Activated B cell treated with CpG ODN at 0.5 μM for 24 hours (primary cell): ENCODE measurements at regions not wholly inside any gene's neighbourhood (a gene's known extent, or its start where the extent isn't known, plus 50 kb on each side); places are given as distances from the start of the nearest gene placed in this dataset.
"Not testable (repeated sequence)": the region's sequence is repeated elsewhere in the genome, so short reads cannot be mapped to it uniquely, and the experiment has no call there.

Experiments used
- ATAC-seq: fragments of 200-7000 bp; cut with Tn5 transposase; one replicate; pipeline ENCODE4 v1.10.0; 2021; ENCODE audit warnings: low read depth, mild to moderate bottlenecking, moderate library complexity
- CTCF ChIA-PET: fragments of 350-600 bp; sonication (Branson Sonifier 250); formaldehyde crosslinking; loops from one replicate; lab custom pipeline; 2021; ENCODE audit warnings: antibody characterized with exemption; lab: Charles Lee
- POLR2A ChIA-PET: fragments of 350-600 bp; sonication (Branson Sonifier 250); formaldehyde crosslinking; loops from one replicate; lab custom pipeline; 2021; ENCODE audit warnings: antibody characterized with exemption; lab: Charles Lee
- DNase-seq: peaks from one replicate; pipeline ENCODE4 v3.0.0; 2022
- H3K27ac Mint-ChIP-seq: one replicate; pipeline ENCODE4 v1.8.0; 2020; ENCODE audit warnings: mixed read lengths
- H3K27me3 Mint-ChIP-seq: one replicate; pipeline ENCODE4 v1.8.0; 2021; ENCODE audit warnings: mixed read lengths
- H3K36me3 Mint-ChIP-seq: one replicate; pipeline ENCODE4 v1.8.0; 2021; ENCODE audit warnings: low read depth, mixed read lengths
- H3K4me1 Mint-ChIP-seq: one replicate; pipeline ENCODE4 v1.8.0; 2021; ENCODE audit warnings: mixed read lengths
- H3K4me3 Mint-ChIP-seq: one replicate; pipeline ENCODE4 v1.8.0; 2020; ENCODE audit warnings: mild to moderate bottlenecking, mixed read lengths
- H3K9me3 Mint-ChIP-seq: one replicate; pipeline ENCODE4 v1.8.0; 2020; ENCODE audit warnings: mixed read lengths
- CTCF ChIP-seq: fragments of 200-600 bp; IDR thresholded peaks from one replicate; pipeline ENCODE4 v1.8.0; 2022; ENCODE audit warnings: antibody characterized with exemption, mild to moderate bottlenecking
- intact Hi-C: fragments of 100-400 bp; cut with micrococcal nuclease; formaldehyde crosslinking; loops from one replicate; pipeline ENCODE4 v1.15.1; 2024

- ATAC-seq = no peak
- CTCF ChIA-PET = no interaction called here
Measured at GRCh38 chr2:215787565-215788178, 225.7 kb downstream of the MREG start.

GRCh38 chr2:215787025-215787424, 226.3 kb downstream of the MREG start:
- Mint-ChIP-seq H3K4me3 (no peak overlapping the region), H3K27ac (no peak overlapping the region), H3K9me3 (no peaks in the 10 kb centered on the region), H3K4me1 (no peaks in the 10 kb centered on the region), H3K27me3 (peaks cover 2% of the 10 kb centered on the region), H3K36me3 (no peaks in the 10 kb centered on the region)
- DNase-seq = no peak
- ChIA-PET POLR2A (no interaction called here), CTCF (interaction anchor here (0.6 kb wide), 1 partner anchor 155 kb away, joined by 3 read pairs; no protein-coding TSS in a partner anchor)
- no peak for TF ChIP-seq CTCF
- intact Hi-C loops = no loop called here
- no peak for ATAC-seq

More at GRCh38 chr2:215787565-215788178, 225.7 kb downstream of the MREG start:
- H3K27ac Mint-ChIP-seq = no peak overlapping the region
- H3K27me3 Mint-ChIP-seq = peaks cover 2% of the 10 kb centered on the region
- no peaks in the 10 kb centered on the region for H3K4me1 Mint-ChIP-seq
- no peak for TF ChIP-seq CTCF
- intact Hi-C loops = no loop called here
- POLR2A ChIA-PET = interaction anchor here (0.6 kb wide), 1 partner anchor 318 kb away, joined by 13 read pairs; no protein-coding TSS in a partner anchor
- DNase-seq = no peak
- H3K4me3 Mint-ChIP-seq = no peak overlapping the region
- no peaks in the 10 kb centered on the region for H3K9me3 Mint-ChIP-seq
- no peaks in the 10 kb centered on the region for H3K36me3 Mint-ChIP-seq

GRCh38 chr2:215784371-215784783, 229.0 kb downstream of the MREG start:
- CTCF ChIA-PET = no interaction called here
- H3K4me3 Mint-ChIP-seq = no peak overlapping the region

DNA sequence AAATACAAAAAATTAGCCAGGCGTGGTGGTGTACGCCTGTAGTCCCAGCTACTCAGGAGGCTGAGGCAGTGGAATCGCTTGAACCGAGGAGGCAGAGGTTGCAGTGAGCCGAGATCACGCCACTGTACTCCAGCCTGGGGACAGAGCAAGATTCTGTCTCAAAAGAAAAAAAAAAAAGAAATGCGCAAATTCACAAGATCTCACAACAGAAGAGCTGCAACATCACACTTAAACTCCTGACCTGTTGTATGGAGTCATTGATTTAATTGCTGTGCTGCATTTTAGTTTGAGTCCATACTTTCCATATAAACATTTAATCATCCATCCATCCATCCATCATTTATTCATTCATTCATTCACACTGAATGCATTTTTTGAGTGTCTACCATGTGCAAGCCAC, 229.7 kb downstream of the MREG start:
- H3K36me3 Mint-ChIP-seq, H3K4me3 Mint-ChIP-seq, intact Hi-C loops, ATAC-seq, DNase-seq, H3K9me3 Mint-ChIP-seq, H3K27ac Mint-ChIP-seq, CTCF ChIA-PET, H3K4me1 Mint-ChIP-seq, POLR2A ChIA-PET: not testable (repeated sequence)
- peaks cover 10% of the 10 kb centered on the region for H3K27me3 Mint-ChIP-seq

More at GRCh38 chr2:215784371-215784783, 229.0 kb downstream of the MREG start:
- Mint-ChIP-seq H3K4me1 (no peaks in the 10 kb centered on the region), H3K36me3 (no peaks in the 10 kb centered on the region), H3K27ac (no peak overlapping the region), H3K9me3 (no peaks in the 10 kb centered on the region), H3K27me3 (peaks cover 10% of the 10 kb centered on the region)
- ATAC-seq = no peak
- POLR2A ChIA-PET = no interaction called here
- intact Hi-C loops = no loop called here
- DNase-seq = no peak
- no peak for TF ChIP-seq CTCF

- ATAC-seq (no peak), DNase-seq (no peak)
- POLR2A ChIA-PET = no interaction called here
- TF ChIP-seq CTCF = no peak
- H3K4me3 Mint-ChIP-seq = no peak overlapping the region
- peaks cover 10% of the 10 kb centered on the region for H3K27me3 Mint-ChIP-seq
- intact Hi-C loops = no loop called here
- no peak overlapping the region for H3K27ac Mint-ChIP-seq
- no peaks in the 10 kb centered on the region for H3K9me3 Mint-ChIP-seq
- no peaks in the 10 kb centered on the region for H3K36me3 Mint-ChIP-seq
- CTCF ChIA-PET = no interaction called here
- H3K4me1 Mint-ChIP-seq = no peaks in the 10 kb centered on the region
Measured at GRCh38 chr2:215782965-215783364, 230.4 kb downstream of the MREG start.

DNA sequence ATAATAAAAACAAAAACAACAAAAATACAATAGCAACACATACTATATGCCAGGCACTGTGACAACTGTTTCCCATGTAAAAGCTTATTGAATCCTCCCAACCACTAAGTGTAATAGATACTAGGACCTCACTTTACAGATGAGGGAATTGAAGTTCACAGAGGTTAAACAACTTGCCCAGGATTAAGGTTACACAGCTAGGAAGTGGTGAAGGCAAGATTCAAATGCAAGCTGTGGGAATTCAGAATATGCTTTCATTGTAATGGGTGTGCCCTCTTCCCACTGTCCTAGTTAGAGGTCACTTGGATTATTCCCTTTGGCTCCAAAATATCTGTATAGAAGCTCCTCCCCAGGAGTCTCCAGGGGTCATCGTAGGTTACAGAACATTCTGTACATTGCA, 231.1 kb downstream of the MREG start:
- no peak overlapping the region for H3K4me3 Mint-ChIP-seq
- DNase-seq (no peak), ATAC-seq (no peak)
- POLR2A ChIA-PET = no interaction called here
- intact Hi-C loops = no loop called here
- no peaks in the 10 kb centered on the region for H3K36me3 Mint-ChIP-seq
- no peak for TF ChIP-seq CTCF
- no peaks in the 10 kb centered on the region for H3K9me3 Mint-ChIP-seq
- CTCF ChIA-PET = no interaction called here
- H3K4me1 Mint-ChIP-seq = no peaks in the 10 kb centered on the region
- H3K27ac Mint-ChIP-seq = no peak overlapping the region
- H3K27me3 Mint-ChIP-seq = peaks cover 14% of the 10 kb centered on the region
